H1 (cell line): ENCODE measurements at regions not wholly inside any gene's neighbourhood (a gene's known extent, or its start where the extent isn't known, plus 50 kb on each side); places are given as distances from the start of the nearest gene placed in this dataset.

ENCODE experiments used
- CEBPB ChIP-seq: IDR thresholded peaks from 2 replicates; pipeline ENCODE4 v1.6.1; 2012; ENCODE audit warnings: low read depth, low read length
- CTCF ChIP-seq, 3 experiments: IDR thresholded peaks; 1 replicate in 2 of 3; 2 replicates in 1 of 3; pipeline versions ENCODE4 v1.5.1 to v1.6.1; 2011; ENCODE audit warnings: low read length in 3 of 3, mild to moderate bottlenecking in 3 of 3, inconsistent platforms in 2 of 3, low read depth in 1 of 3, moderate library complexity in 1 of 3; ENCODE audit not compliant: insufficient read depth in 1 of 3; ENCODE audit errors: control extremely low read depth in 1 of 3
- EGR1 ChIP-seq: IDR thresholded peaks from 2 replicates; pipeline ENCODE4 v1.6.1; 2011; ENCODE audit warnings: low read depth, low read length, borderline replicate concordance
- EP300 ChIP-seq, 2 experiments: IDR thresholded peaks; 1 replicate in 1 of 2; 2 replicates in 1 of 2; pipeline ENCODE4 v1.6.1; 2011 to 2012; ENCODE audit warnings: low read depth in 2 of 2, low read length in 2 of 2, mild to moderate bottlenecking in 2 of 2, borderline replicate concordance in 1 of 2, inconsistent platforms in 1 of 2, moderate library complexity in 1 of 2
- GABPA ChIP-seq: IDR thresholded peaks from 2 replicates; pipeline ENCODE4 v1.6.1; 2011; ENCODE audit warnings: mild to moderate bottlenecking, low read length, moderate library complexity, borderline replicate concordance; ENCODE audit not compliant: insufficient read depth
- JUN ChIP-seq: IDR thresholded peaks from 2 replicates; pipeline ENCODE4 v1.6.1; 2011; ENCODE audit warnings: low read depth, mild to moderate bottlenecking, improper control_type of control experiment, low read length
- NRF1 ChIP-seq: IDR thresholded peaks from 2 replicates; pipeline ENCODE4 v1.6.1; 2011; ENCODE audit warnings: mild to moderate bottlenecking, low read depth, low read length, improper control_type of control experiment
- POLR2AphosphoS5 ChIP-seq: IDR thresholded peaks from 2 replicates; pipeline ENCODE4 v1.6.1; 2011; ENCODE audit warnings: low read depth, low read length
- SP2 ChIP-seq: IDR thresholded peaks from 2 replicates; pipeline ENCODE4 v1.6.1; 2012; ENCODE audit warnings: mild to moderate bottlenecking, low read length, inconsistent platforms
- TBP ChIP-seq: IDR thresholded peaks from 2 replicates; pipeline ENCODE4 v1.6.1; 2011; ENCODE audit warnings: low read depth, low read length, improper control_type of control experiment
- TF ChIP-seq, protein P1 (sequence below): IDR thresholded peaks from 2 replicates; pipeline ENCODE4 v1.6.1; 2011; ENCODE audit warnings: low read depth, mild to moderate bottlenecking, low read length; ENCODE audit not compliant: insufficient read depth

DNA sequence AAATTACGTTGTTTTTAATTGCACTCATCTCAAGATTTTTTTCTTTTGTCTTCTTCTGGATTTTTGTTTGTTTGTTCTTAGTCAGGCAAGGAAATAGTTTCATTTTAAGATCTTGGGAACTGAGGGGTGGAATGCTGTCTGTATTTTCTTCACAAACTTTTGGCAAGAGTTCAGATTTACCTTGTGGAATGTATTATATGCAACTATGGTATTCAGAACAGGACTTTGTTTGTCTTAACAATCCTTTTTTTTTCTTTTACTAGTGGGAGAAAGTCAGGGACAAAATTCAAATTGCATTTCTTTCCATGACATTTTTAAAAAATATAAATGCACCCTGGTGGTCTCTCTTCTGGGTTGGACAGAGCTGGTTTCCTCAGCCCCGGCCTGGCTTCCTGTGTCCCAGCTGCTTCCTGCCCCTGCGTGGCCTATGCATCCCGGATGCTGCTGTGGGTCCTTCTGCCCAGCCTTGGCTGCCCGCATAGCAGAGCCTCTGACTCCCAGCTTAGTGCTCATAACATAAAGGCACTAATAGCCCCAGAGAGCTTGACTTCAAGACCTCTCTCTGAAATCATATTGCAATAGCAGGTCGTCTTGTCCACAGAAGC lies 520.7 kb downstream of the QKI start:
- TF ChIP-seq EGR1 (no peak), EP300 (IDR thresholded peaks at IDR 0.05; ENCODE audit: borderline replicate concordance in 1 of 2, low read depth in 2 of 2, low read length in 2 of 2) (no peak), NRF1 (no peak), TBP (no peak), GABPA (no peak), CEBPB (no peak), JUN (no peak), SP2 (no peak), CTCF (IDR thresholded peaks at IDR 0.05; ENCODE audit: control extremely low read depth in 1 of 3, insufficient read depth in 1 of 3, low read depth in 1 of 3, low read length in 3 of 3) (no peak), POLR2AphosphoS5 (no peak)
- TF ChIP-seq, protein P1, sequence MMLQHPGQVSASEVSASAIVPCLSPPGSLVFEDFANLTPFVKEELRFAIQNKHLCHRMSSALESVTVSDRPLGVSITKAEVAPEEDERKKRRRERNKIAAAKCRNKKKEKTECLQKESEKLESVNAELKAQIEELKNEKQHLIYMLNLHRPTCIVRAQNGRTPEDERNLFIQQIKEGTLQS: no peak
